GM12864 (cell line): ENCODE measurements at regions not wholly inside any gene's neighbourhood (a gene's known extent, or its start where the extent isn't known, plus 50 kb on each side); places are given as distances from the start of the nearest gene placed in this dataset.

ENCODE experiments used
- DNase-seq: peaks from one replicate; pipeline ENCODE4 v3.0.0-alpha.2; 2011; ENCODE audit warnings: low read depth
- H3K4me3 ChIP-seq: 2 replicates; pipeline ENCODE4 v1.5.1; 2011; ENCODE audit warnings: mild to moderate bottlenecking, low read depth, low read length, control low read depth
- TF ChIP-seq, protein P1 (sequence below): IDR thresholded peaks from 2 replicates; pipeline ENCODE4 v1.5.1; 2011; ENCODE audit warnings: low read depth, mild to moderate bottlenecking, moderate library complexity, low read length, control low read depth, inconsistent platforms; ENCODE audit errors: missing control alignments

DNA sequence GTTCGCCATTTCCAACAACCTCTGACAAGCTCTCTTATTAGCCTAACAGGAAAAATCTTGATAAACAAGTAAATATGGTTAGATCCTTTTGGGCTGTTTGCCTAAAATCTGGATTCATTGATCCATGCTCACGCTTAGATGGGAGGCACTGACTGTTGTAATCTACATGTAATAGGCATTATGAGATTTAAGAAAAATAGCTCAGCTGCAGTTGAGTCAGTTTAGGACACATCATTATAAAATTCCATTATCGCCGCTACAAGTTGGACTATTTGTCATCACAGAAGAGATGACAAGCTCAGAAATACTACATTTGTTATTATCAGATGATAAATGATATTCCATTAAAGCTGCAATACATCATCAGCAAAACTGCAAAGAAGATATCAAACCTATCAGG lies 524.0 kb downstream of the TOX3 start:
- H3K4me3 ChIP-seq, result no peak overlapping the region
- TF ChIP-seq, protein P1, sequence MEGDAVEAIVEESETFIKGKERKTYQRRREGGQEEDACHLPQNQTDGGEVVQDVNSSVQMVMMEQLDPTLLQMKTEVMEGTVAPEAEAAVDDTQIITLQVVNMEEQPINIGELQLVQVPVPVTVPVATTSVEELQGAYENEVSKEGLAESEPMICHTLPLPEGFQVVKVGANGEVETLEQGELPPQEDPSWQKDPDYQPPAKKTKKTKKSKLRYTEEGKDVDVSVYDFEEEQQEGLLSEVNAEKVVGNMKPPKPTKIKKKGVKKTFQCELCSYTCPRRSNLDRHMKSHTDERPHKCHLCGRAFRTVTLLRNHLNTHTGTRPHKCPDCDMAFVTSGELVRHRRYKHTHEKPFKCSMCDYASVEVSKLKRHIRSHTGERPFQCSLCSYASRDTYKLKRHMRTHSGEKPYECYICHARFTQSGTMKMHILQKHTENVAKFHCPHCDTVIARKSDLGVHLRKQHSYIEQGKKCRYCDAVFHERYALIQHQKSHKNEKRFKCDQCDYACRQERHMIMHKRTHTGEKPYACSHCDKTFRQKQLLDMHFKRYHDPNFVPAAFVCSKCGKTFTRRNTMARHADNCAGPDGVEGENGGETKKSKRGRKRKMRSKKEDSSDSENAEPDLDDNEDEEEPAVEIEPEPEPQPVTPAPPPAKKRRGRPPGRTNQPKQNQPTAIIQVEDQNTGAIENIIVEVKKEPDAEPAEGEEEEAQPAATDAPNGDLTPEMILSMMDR, result no peak
- DNase-seq, result no peak

DNA sequence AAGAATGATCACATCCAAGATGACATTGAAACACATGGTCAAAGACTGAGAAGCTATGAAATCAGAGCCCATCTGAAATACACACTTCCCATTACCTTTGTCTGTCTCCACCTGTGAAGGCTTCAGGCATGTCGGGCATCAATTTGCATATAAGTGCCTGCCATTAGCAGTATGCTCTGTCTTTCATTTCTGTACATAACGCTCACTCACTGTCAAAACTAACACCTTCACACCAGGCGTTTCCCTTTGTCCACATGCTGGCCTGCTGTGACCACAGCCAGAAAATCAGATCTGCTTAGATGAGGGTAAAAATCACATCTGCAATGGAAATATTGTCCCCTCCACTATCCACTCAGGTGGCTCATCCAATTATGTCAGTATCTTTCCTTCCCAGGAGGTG lies 524.8 kb downstream of the TOX3 start:
- no peak overlapping the region for H3K4me3 ChIP-seq
- no peak for DNase-seq
- TF ChIP-seq, protein P1, result no peak

DNA sequence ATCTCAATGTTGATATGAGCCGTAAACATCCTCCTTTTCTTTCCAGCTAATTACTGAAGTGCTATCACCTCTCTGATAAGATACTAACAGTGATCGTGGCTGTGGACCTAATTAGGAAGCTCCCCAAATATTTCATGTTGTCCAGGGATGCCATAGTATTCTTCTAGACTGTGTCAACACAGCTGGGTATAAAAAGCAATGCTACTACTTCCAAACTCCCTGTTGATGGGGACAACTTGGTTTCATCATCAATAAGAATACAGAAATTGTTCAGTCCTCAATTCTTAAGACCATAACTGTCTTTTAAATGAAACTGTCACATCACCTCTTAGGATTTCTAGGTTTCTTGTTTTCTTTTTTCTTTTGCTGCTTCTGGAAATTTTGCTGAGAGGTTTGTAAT lies 530.6 kb downstream of the TOX3 start:
- TF ChIP-seq, protein P1, result no peak
- H3K4me3 ChIP-seq, result no peak overlapping the region
- DNase-seq, result no peak

DNA sequence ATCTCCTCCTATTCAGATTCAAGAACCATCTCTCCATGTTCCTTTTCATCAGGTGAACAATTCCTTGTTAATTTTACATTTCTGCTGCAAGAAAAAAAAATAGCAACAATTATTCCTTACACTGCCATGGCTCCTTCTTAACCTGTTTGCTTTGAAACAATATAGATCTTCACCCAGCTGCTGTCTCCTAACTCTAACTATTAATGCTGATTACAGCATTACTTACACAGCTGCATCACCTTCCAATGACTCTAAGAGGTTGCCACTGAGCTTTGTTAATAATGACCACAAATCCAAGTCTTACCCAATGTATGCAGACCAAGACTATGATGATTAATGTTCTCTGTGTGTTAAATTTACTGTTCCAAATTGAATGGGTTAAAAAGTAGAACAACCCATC lies 541.4 kb downstream of the TOX3 start:
- H3K4me3 ChIP-seq, result no peak overlapping the region
- TF ChIP-seq, protein P1, result no peak
- no peak for DNase-seq

DNA sequence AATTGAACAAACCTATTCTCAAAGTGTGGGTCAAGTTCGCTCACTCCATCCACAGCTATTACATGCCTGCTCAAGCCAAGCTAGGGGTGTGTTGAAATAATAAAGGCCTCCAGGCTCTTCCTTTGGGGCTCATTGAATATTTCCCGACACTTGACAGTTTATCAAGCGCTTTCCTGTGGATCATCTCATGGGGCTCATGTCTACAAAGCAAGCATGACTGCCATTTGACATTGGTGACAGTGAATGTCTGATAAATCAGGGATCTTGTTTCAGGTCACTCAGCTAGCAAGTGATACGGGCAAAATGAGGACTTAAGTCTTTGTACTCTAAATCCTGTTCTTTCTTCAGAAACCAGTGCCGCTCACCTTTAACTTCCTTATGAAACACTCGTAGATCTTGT lies 542.6 kb downstream of the TOX3 start:
- no peak for DNase-seq
- H3K4me3 ChIP-seq, result no peak overlapping the region
- TF ChIP-seq, protein P1, result no peak

DNA sequence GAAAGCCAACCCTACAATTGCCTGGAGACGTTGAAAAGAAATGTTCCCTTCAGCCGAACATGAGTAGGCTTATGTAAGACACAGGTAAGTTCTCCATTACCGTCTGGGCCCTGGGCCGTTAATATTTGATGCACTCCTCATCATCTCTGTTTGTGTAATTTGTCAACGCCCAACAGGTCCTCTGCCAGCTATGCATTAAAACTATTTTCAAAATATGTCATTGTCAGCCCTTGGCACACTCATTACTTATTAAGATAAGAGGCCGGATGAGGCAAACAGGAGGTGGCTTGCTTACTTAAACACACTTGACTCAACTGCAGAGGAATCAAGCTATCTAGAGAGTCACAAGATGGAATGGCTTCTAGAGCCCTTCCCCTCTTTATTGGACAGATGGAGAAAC lies 544.9 kb downstream of the TOX3 start:
- TF ChIP-seq, protein P1, result no peak
- no peak for DNase-seq
- H3K4me3 ChIP-seq, result no peak overlapping the region

DNA sequence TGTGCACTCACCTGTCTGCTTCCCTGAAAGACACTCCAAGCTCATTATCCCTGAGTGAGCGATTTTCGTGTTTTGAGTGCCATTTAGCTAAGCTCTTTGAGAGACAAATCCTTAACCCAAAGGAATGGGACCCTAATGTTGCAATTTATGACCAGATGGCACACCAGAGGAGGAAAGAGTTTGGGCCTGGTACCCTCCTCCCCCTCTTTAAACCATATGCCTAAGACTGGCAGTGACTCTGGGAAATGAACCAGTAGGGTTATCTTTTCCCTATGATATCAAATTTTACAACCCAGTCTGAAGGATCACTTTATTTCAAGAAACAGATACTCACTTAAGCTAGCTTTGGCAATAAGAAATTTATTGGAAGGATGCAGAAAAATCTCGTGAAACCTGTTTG lies 550.4 kb downstream of the TOX3 start:
- TF ChIP-seq, protein P1, result no peak
- no peak overlapping the region for H3K4me3 ChIP-seq
- no peak for DNase-seq
